ENCODE measurements at regions not wholly inside any gene's neighbourhood (a gene's known extent, or its start where the extent isn't known, plus 50 kb on each side); places are given as distances from the start of the nearest gene placed in this dataset.

DNA sequence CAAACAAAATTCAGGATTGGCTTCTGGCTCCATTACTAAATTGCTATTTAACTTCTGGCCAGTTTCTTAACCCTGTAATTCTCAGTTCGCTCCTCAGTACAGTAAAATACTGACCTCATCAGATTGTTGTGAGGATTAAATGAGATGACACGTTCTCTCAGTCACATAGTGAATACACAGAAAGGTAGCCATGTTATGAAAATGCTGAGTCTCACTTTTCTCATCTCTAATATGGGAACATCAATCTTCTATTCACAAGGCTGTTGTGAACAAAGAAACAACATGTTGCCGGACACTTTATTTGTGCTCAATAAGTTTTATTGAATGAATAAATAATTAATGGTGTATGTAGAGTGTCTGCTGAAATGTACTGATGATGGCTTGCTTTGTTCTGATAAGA is 924.5 kb upstream of the GOT2 start:
- CTCF ChIA-PET: no interaction called here
- no peaks in the 10 kb centered on the region for H3K4me1 ChIP-seq (ENCODE audit: insufficient read depth, low read length)
- no peaks in the 10 kb centered on the region for H3K79me2 ChIP-seq (ENCODE audit: low read length)
- intact Hi-C loops (cut with micrococcal nuclease): no loop called here
- H3F3A ChIP-seq (ENCODE audit: low read length, unreplicated experiment): no peaks in the 10 kb centered on the region
- H3K9me3 ChIP-seq (ENCODE audit: low read length): no peaks in the 10 kb centered on the region
- DNase-seq: no peak
- TF ChIP-seq EZH2 (IDR thresholded peaks at IDR 0.05; ENCODE audit: low read length, unreplicated experiment): no peak
- no peak for TF ChIP-seq EZH2phosphoT487 (IDR thresholded peaks at IDR 0.05; ENCODE audit: borderline replicate concordance, low read length)
- no peak for TF ChIP-seq CTCF (conservative IDR thresholded peaks at IDR 0.05; ENCODE audit: low read depth, low read length)
- H3K4me3 ChIP-seq (ENCODE audit: low read length): no peak overlapping the region
- no peaks in the 10 kb centered on the region for H3K9me2 ChIP-seq (replicated peaks; ENCODE audit: low read length)
- no peak for ATAC-seq
- H3K9ac ChIP-seq (ENCODE audit: low read length): no peak overlapping the region
- no TSS peak for BruUV-seq (replicated peaks)
- H3K27me3 ChIP-seq (ENCODE audit: low read length): no peaks in the 10 kb centered on the region
- POLR2A ChIA-PET (ENCODE audit: unreplicated experiment): no interaction called here
- H3K27ac ChIP-seq (ENCODE audit: low read length): no peak overlapping the region
- no peak overlapping the region for H3K4me2 ChIP-seq (ENCODE audit: low read length)
- H2AFZ ChIP-seq (ENCODE audit: low read length): no peak overlapping the region
- H3K36me3 ChIP-seq (ENCODE audit: low read depth, low read length): no peaks in the 10 kb centered on the region
- H4K20me1 ChIP-seq (ENCODE audit: low read length): no peaks in the 10 kb centered on the region

GRCh38 chr16:59655031-59655430 is 920.9 kb upstream of the GOT2 start:
- ATAC-seq: no peak
- TF ChIP-seq EZH2 (IDR thresholded peaks at IDR 0.05; ENCODE audit: low read length, unreplicated experiment): no peak
- TF ChIP-seq CTCF (conservative IDR thresholded peaks at IDR 0.05; ENCODE audit: low read depth, low read length): no peak
- TF ChIP-seq EZH2phosphoT487 (IDR thresholded peaks at IDR 0.05; ENCODE audit: borderline replicate concordance, low read length): no peak
- ChIA-PET POLR2A (ENCODE audit: unreplicated experiment) (no interaction called here), CTCF (no interaction called here)
- Histone ChIP-seq H4K20me1 (ENCODE audit: low read length) (no peaks in the 10 kb centered on the region), H3K27me3 (ENCODE audit: low read length) (no peaks in the 10 kb centered on the region), H3K27ac (ENCODE audit: low read length) (no peak overlapping the region), H3F3A (ENCODE audit: low read length, unreplicated experiment) (no peaks in the 10 kb centered on the region), H3K4me2 (ENCODE audit: low read length) (no peak overlapping the region), H3K9ac (ENCODE audit: low read length) (no peak overlapping the region), H3K9me2 (replicated peaks; ENCODE audit: low read length) (no peaks in the 10 kb centered on the region), H3K36me3 (ENCODE audit: low read depth, low read length) (no peaks in the 10 kb centered on the region), H3K4me1 (ENCODE audit: insufficient read depth, low read length) (no peaks in the 10 kb centered on the region), H3K4me3 (ENCODE audit: low read length) (no peak overlapping the region), H3K9me3 (ENCODE audit: low read length) (no peaks in the 10 kb centered on the region), H2AFZ (ENCODE audit: low read length) (no peak overlapping the region), H3K79me2 (ENCODE audit: low read length) (no peaks in the 10 kb centered on the region)
- BruUV-seq (replicated peaks): no TSS peak
- DNase-seq: no peak
- intact Hi-C loops (cut with micrococcal nuclease): no loop called here

- H3F3A ChIP-seq (ENCODE audit: low read length, unreplicated experiment): no peaks in the 10 kb centered on the region
Observed at GRCh38 chr16:59654455-59654854, 920.3 kb upstream of the GOT2 start.

More at GRCh38 chr16:59654455-59654854, 920.3 kb upstream of the GOT2 start:
- no peak overlapping the region for H2AFZ ChIP-seq (ENCODE audit: low read length)
- ChIA-PET POLR2A (ENCODE audit: unreplicated experiment) (no interaction called here), CTCF (no interaction called here)
- no peak overlapping the region for H3K4me2 ChIP-seq (ENCODE audit: low read length)
- DNase-seq (no peak), ATAC-seq (no peak)
- no peaks in the 10 kb centered on the region for H3K9me3 ChIP-seq (ENCODE audit: low read length)
- no peaks in the 10 kb centered on the region for H3K27me3 ChIP-seq (ENCODE audit: low read length)
- no peaks in the 10 kb centered on the region for H3K79me2 ChIP-seq (ENCODE audit: low read length)
- H3K4me3 ChIP-seq (ENCODE audit: low read length): no peak overlapping the region
- TF ChIP-seq EZH2phosphoT487 (IDR thresholded peaks at IDR 0.05; ENCODE audit: borderline replicate concordance, low read length): no peak
- TF ChIP-seq CTCF (conservative IDR thresholded peaks at IDR 0.05; ENCODE audit: low read depth, low read length): no peak
- no peak for TF ChIP-seq EZH2 (IDR thresholded peaks at IDR 0.05; ENCODE audit: low read length, unreplicated experiment)
- BruUV-seq (replicated peaks): no TSS peak
- intact Hi-C loops (cut with micrococcal nuclease): no loop called here
- no peaks in the 10 kb centered on the region for H3K9me2 ChIP-seq (replicated peaks; ENCODE audit: low read length)
- H4K20me1 ChIP-seq (ENCODE audit: low read length): no peaks in the 10 kb centered on the region
- H3K36me3 ChIP-seq (ENCODE audit: low read depth, low read length): no peaks in the 10 kb centered on the region
- no peaks in the 10 kb centered on the region for H3K4me1 ChIP-seq (ENCODE audit: insufficient read depth, low read length)
- H3K27ac ChIP-seq (ENCODE audit: low read length): no peak overlapping the region
- no peak overlapping the region for H3K9ac ChIP-seq (ENCODE audit: low read length)

All from PC-3 (cell line).